T-cell (primary cell): ENCODE measurements at regions not wholly inside any gene's neighbourhood (a gene's known extent, or its start where the extent isn't known, plus 50 kb on each side); places are given as distances from the start of the nearest gene placed in this dataset.

Experiments used
- ATAC-seq, 4 experiments: fragments of 200-7000 bp in 3 of 4; fragments of 150-1000 bp in 1 of 4; cut with Tn5 transposase; replicated peaks in 1 of 4; 1 replicate in 3 of 4; 2 replicates in 1 of 4; pipeline ENCODE4 v1.10.0; 2021; ENCODE audit warnings: moderate library complexity in 3 of 4, mild to moderate bottlenecking in 2 of 4, moderate number of reproducible peaks in 1 of 4
- CTCF ChIA-PET, 2 donors: fragments of 300-600 bp; sonication (Branson Sonifier 250); formaldehyde crosslinking; loops; one replicate each; lab custom pipeline; 2022; ENCODE audit warnings: antibody characterized with exemption in 2 of 2; lab: Charles Lee
- POLR2A ChIA-PET, 2 donors: fragments of 300-600 bp; sonication (Branson Sonifier 250); formaldehyde crosslinking; loops; one replicate each; lab custom pipeline; 2022; ENCODE audit warnings: antibody characterized with exemption in 2 of 2; lab: Charles Lee
- DNase-seq, 35 experiments: peaks; one replicate each; pipeline versions ENCODE4 v3.0.0 to v3.0.0-alpha.2; 2013 to 2023
- H3K27ac ChIP-seq: one replicate; pipeline ENCODE4 v1.5.1; 2013; ENCODE audit warnings: low read length
- H3K27me3 ChIP-seq, 2 experiments: replicated peaks in 1 of 2; 1 replicate in 1 of 2; 2 replicates in 1 of 2; pipeline versions ENCODE4 v1.6.1 to v1.7.0; 2013; ENCODE audit warnings: low read length in 1 of 2, mixed read lengths in 1 of 2; ENCODE audit not compliant: control insufficient read depth in 2 of 2, insufficient read depth in 2 of 2; ENCODE audit errors: extremely low read depth in 1 of 2
- H3K36me3 ChIP-seq, 2 donors: 1 replicate in 1 of 2; 2 replicates in 1 of 2; pipeline versions ENCODE4 v1.6.1 to v1.7.0; 2013; ENCODE audit warnings: low read length in 1 of 2; ENCODE audit not compliant: control insufficient read depth in 2 of 2, insufficient read depth in 1 of 2; ENCODE audit errors: extremely low read depth in 1 of 2
- H3K4me1 ChIP-seq, 2 experiments: 1 replicate in 1 of 2; 2 replicates in 1 of 2; pipeline versions ENCODE4 v1.6.1 to v1.7.0; 2013; ENCODE audit warnings: low read length in 2 of 2, mixed read lengths in 1 of 2; ENCODE audit not compliant: insufficient read depth in 2 of 2, control insufficient read depth in 1 of 2; ENCODE audit errors: extremely low read depth in 1 of 2
- H3K4me3 ChIP-seq, 2 donors: 1 replicate in 1 of 2; 2 replicates in 1 of 2; pipeline versions ENCODE4 v1.5.1 to v1.7.0; 2013; ENCODE audit warnings: mild to moderate bottlenecking in 2 of 2, low read length in 1 of 2, moderate library complexity in 1 of 2; ENCODE audit not compliant: control insufficient read depth in 1 of 2; ENCODE audit errors: extremely low read depth in 1 of 2
- H3K9me3 ChIP-seq: 2 replicates; pipeline ENCODE4 v1.7.0; 2013
- H3K27ac Mint-ChIP-seq, 2 donors: one replicate each; pipeline ENCODE4 v1.8.0; 2020 to 2021; ENCODE audit warnings: mild to moderate bottlenecking in 2 of 2, mixed read lengths in 2 of 2
- H3K27me3 Mint-ChIP-seq, 2 donors: one replicate each; pipeline ENCODE4 v1.8.0; 2021 to 2022; ENCODE audit warnings: mixed read lengths in 2 of 2
- H3K36me3 Mint-ChIP-seq: one replicate; pipeline ENCODE4 v1.8.0; 2021; ENCODE audit warnings: mixed read lengths
- H3K4me1 Mint-ChIP-seq, 3 donors: one replicate each; pipeline ENCODE4 v1.8.0; 2020 to 2022; ENCODE audit warnings: mixed read lengths in 3 of 3, mild to moderate bottlenecking in 1 of 3
- H3K4me3 Mint-ChIP-seq, 3 donors: one replicate each; pipeline ENCODE4 v1.8.0; 2020 to 2022; ENCODE audit warnings: mild to moderate bottlenecking in 3 of 3, mixed read lengths in 3 of 3, moderate library complexity in 3 of 3
- H3K9me3 Mint-ChIP-seq, 3 donors: one replicate each; pipeline ENCODE4 v1.8.0; 2020 to 2022; ENCODE audit warnings: mixed read lengths in 3 of 3
- WGBS: methylation state at CpG from one replicate; pipeline ENCODE4 v1.1.5; 2013; ENCODE audit warnings: missing lambda C conversion rate; ENCODE audit not compliant: insufficient coverage; 5-methylcytosine and 5-hydroxymethylcytosine counted together

GRCh38 chr21:24353492-24353891 lies 1253.8 kb downstream of the MRPL39 start:
- Histone ChIP-seq H3K9me3 (no peaks in the 10 kb centered on the region), H3K27me3 (no peaks in the 10 kb centered on the region), H3K36me3 (no peaks in the 10 kb centered on the region), H3K4me3 (no peak overlapping the region), H3K27ac (no peak overlapping the region), H3K4me1 (no peaks in the 10 kb centered on the region)
- H3K36me3 Mint-ChIP-seq: no peaks in the 10 kb centered on the region
- H3K4me1 Mint-ChIP-seq: no peaks in the 10 kb centered on the region
- no peaks in the 10 kb centered on the region for H3K27me3 Mint-ChIP-seq
- H3K27ac Mint-ChIP-seq: no peak overlapping the region
- no peak for DNase-seq
- peaks cover 0 to 6% (median 0%) of the 10 kb centered on the region in 3 donors for H3K9me3 Mint-ChIP-seq
- ATAC-seq: no peak
- no peak overlapping the region for H3K4me3 Mint-ChIP-seq
- WGBS: 100% methylated on average over 1 of the region's 7 CpGs
- ChIA-PET POLR2A (no interaction called here), CTCF (interaction anchor here in 1 of 2 donors (0.8 kb wide), 1 partner anchor 8 kb away, joined by 3 read pairs; no protein-coding TSS in a partner anchor)

GRCh38 chr21:24339406-24339805 lies 1267.9 kb downstream of the MRPL39 start:
- ChIA-PET CTCF (no interaction called here), POLR2A (no interaction called here)
- no peaks in the 10 kb centered on the region for H3K9me3 ChIP-seq
- Mint-ChIP-seq H3K9me3 (peaks cover 0 to 5% (median 0%) of the 10 kb centered on the region in 3 donors), H3K4me3 (no peak overlapping the region), H3K27me3 (no peaks in the 10 kb centered on the region), H3K27ac (no peak overlapping the region), H3K4me1 (no peaks in the 10 kb centered on the region), H3K36me3 (no peaks in the 10 kb centered on the region)
- WGBS: 19% methylated on average over 2 of the region's 2 CpGs
- no peaks in the 10 kb centered on the region for H3K4me1 ChIP-seq
- ATAC-seq (no peak), DNase-seq (no peak)
- H3K4me3 ChIP-seq: no peak overlapping the region
- no peaks in the 10 kb centered on the region for H3K36me3 ChIP-seq
- no peaks in the 10 kb centered on the region for H3K27me3 ChIP-seq
- no peak overlapping the region for H3K27ac ChIP-seq

GRCh38 chr21:24336491-24336890 lies 1270.8 kb downstream of the MRPL39 start:
- no peak for ATAC-seq
- POLR2A ChIA-PET: interaction anchor here in 1 of 2 donors (0.7 kb wide), 1 partner anchor 41 kb away, joined by 3 read pairs; no protein-coding TSS in a partner anchor

GRCh38 chr21:24323536-24323935 lies 1283.7 kb downstream of the MRPL39 start:
- Mint-ChIP-seq H3K4me3 (no peak overlapping the region), H3K27ac (no peak overlapping the region), H3K9me3 (peaks cover 0 to 11% (median 0%) of the 10 kb centered on the region in 3 donors), H3K27me3 (no peaks in the 10 kb centered on the region), H3K36me3 (no peaks in the 10 kb centered on the region), H3K4me1 (no peaks in the 10 kb centered on the region)
- Histone ChIP-seq H3K27ac (no peak overlapping the region), H3K36me3 (no peaks in the 10 kb centered on the region), H3K4me3 (no peak overlapping the region), H3K27me3 (no peaks in the 10 kb centered on the region), H3K4me1 (no peaks in the 10 kb centered on the region), H3K9me3 (no peaks in the 10 kb centered on the region)
- DNase-seq (no peak), ATAC-seq (no peak)
- POLR2A ChIA-PET: no interaction called here
- CTCF ChIA-PET: interaction anchor here in 1 of 2 donors (0.7 kb wide), 1 partner anchor 10 kb away, joined by 3 read pairs; no protein-coding TSS in a partner anchor
- WGBS: no CpG with 5 or more reads among the region's 2 CpGs

More at GRCh38 chr21:24336491-24336890, 1270.8 kb downstream of the MRPL39 start:
- Histone ChIP-seq H3K27ac (no peak overlapping the region), H3K36me3 (no peaks in the 10 kb centered on the region), H3K4me1 (no peaks in the 10 kb centered on the region), H3K27me3 (no peaks in the 10 kb centered on the region), H3K9me3 (no peaks in the 10 kb centered on the region), H3K4me3 (no peak overlapping the region)
- Mint-ChIP-seq H3K9me3 (peaks cover 0 to 5% (median 0%) of the 10 kb centered on the region in 3 donors), H3K4me3 (no peak overlapping the region), H3K36me3 (no peaks in the 10 kb centered on the region), H3K4me1 (no peaks in the 10 kb centered on the region), H3K27me3 (no peaks in the 10 kb centered on the region), H3K27ac (no peak overlapping the region)
- DNase-seq: no peak
- CTCF ChIA-PET: no interaction called here
- WGBS: 80% methylated on average over 2 of the region's 6 CpGs

- Histone ChIP-seq H3K4me3 (no peak overlapping the region), H3K9me3 (no peaks in the 10 kb centered on the region), H3K27me3 (no peaks in the 10 kb centered on the region), H3K27ac (no peak overlapping the region), H3K36me3 (no peaks in the 10 kb centered on the region), H3K4me1 (no peaks in the 10 kb centered on the region)
- H3K9me3 Mint-ChIP-seq: peaks cover 0 to 4% (median 0%) of the 10 kb centered on the region in 3 donors
- no peaks in the 10 kb centered on the region for H3K4me1 Mint-ChIP-seq
- no peaks in the 10 kb centered on the region for H3K36me3 Mint-ChIP-seq
- no peak for ATAC-seq
- no peak overlapping the region for H3K4me3 Mint-ChIP-seq
- no peaks in the 10 kb centered on the region for H3K27me3 Mint-ChIP-seq
- ChIA-PET POLR2A (no interaction called here), CTCF (no interaction called here)
- WGBS: no CpG with 5 or more reads among the region's 1 CpG
- DNase-seq: no peak
- no peak overlapping the region for H3K27ac Mint-ChIP-seq
Measured at GRCh38 chr21:24316277-24316922, 1290.9 kb downstream of the MRPL39 start.

- CTCF ChIA-PET: no interaction called here
Measured at GRCh38 chr21:24310788-24311187, 1296.5 kb downstream of the MRPL39 start.

More at GRCh38 chr21:24310788-24311187, 1296.5 kb downstream of the MRPL39 start:
- H3K27me3 Mint-ChIP-seq: no peaks in the 10 kb centered on the region
- H3K9me3 Mint-ChIP-seq: peaks cover 0 to 4% (median 0%) of the 10 kb centered on the region in 3 donors
- ATAC-seq (no peak), DNase-seq (no peak)
- no CpG with 5 or more reads among the region's 1 CpG for whole genome bisulfite sequencing
- Histone ChIP-seq H3K4me1 (no peaks in the 10 kb centered on the region), H3K27ac (no peak overlapping the region), H3K36me3 (no peaks in the 10 kb centered on the region), H3K9me3 (no peaks in the 10 kb centered on the region), H3K4me3 (no peak overlapping the region), H3K27me3 (no peaks in the 10 kb centered on the region)
- H3K36me3 Mint-ChIP-seq: no peaks in the 10 kb centered on the region
- no peak overlapping the region for H3K4me3 Mint-ChIP-seq
- H3K27ac Mint-ChIP-seq: no peak overlapping the region
- POLR2A ChIA-PET: no interaction called here
- H3K4me1 Mint-ChIP-seq: no peaks in the 10 kb centered on the region
